BE2C (cell line): ENCODE measurements at regions not wholly inside any gene's neighbourhood (a gene's known extent, or its start where the extent isn't known, plus 50 kb on each side); places are given as distances from the start of the nearest gene placed in this dataset.
A peak's percentile ranks its signal among the peaks of the same experiment; 100 is the strongest.

Experiments
- DNase-seq: peaks from one replicate; pipeline ENCODE4 v3.0.0-alpha.2; 2020
- H3K27me3 ChIP-seq: fragments of 250-450 bp; sonication (Bioruptor Pico); 2 replicates; pipeline ENCODE4 v1.5.1; 2020; ENCODE audit warnings: mild to moderate bottlenecking
- H3K36me3 ChIP-seq: fragments of 250-450 bp; sonication (Bioruptor Pico); 2 replicates; pipeline ENCODE4 v1.5.1; 2020; ENCODE audit warnings: mild to moderate bottlenecking
- H3K4me1 ChIP-seq: fragments of 250-450 bp; sonication (Bioruptor Pico); 2 replicates; pipeline ENCODE4 v1.5.1; 2020
- H3K4me3 ChIP-seq: 2 replicates; pipeline ENCODE4 v1.5.1; 2011; ENCODE audit warnings: low read depth, low read length
- H3K9me3 ChIP-seq: fragments of 250-450 bp; sonication (Bioruptor Pico); 2 replicates; pipeline ENCODE4 v1.5.1; 2020
- TF ChIP-seq, protein P1 (sequence below): IDR thresholded peaks from 2 replicates; pipeline ENCODE4 v1.5.1; 2012; ENCODE audit warnings: mild to moderate bottlenecking, low read depth, low read length

DNA sequence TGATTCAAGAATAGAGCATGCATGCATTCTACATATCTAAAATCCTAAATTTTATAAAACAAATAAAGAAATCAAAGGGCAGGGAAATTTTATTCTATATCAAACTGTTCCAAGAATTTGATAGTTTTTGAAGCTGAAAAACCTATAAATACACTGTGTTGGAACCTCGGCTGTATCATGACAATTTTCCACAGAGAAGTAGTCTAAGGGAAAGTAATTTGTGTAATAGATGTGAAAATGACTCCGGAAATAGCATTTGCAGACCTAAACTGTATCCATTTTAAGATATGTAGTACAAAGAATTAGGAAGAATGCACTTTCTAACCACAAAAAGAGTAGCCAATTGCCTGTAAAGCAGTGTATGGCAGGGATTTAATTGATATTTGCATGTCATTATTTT is 112.5 kb upstream of the WDR17 start:
- TF ChIP-seq, protein P1, sequence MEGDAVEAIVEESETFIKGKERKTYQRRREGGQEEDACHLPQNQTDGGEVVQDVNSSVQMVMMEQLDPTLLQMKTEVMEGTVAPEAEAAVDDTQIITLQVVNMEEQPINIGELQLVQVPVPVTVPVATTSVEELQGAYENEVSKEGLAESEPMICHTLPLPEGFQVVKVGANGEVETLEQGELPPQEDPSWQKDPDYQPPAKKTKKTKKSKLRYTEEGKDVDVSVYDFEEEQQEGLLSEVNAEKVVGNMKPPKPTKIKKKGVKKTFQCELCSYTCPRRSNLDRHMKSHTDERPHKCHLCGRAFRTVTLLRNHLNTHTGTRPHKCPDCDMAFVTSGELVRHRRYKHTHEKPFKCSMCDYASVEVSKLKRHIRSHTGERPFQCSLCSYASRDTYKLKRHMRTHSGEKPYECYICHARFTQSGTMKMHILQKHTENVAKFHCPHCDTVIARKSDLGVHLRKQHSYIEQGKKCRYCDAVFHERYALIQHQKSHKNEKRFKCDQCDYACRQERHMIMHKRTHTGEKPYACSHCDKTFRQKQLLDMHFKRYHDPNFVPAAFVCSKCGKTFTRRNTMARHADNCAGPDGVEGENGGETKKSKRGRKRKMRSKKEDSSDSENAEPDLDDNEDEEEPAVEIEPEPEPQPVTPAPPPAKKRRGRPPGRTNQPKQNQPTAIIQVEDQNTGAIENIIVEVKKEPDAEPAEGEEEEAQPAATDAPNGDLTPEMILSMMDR = no peak
- no peaks in the 10 kb centered on the region for H3K9me3 ChIP-seq
- no peak for DNase-seq
- H3K4me3 ChIP-seq = no peak overlapping the region
- H3K27me3 ChIP-seq = no peaks in the 10 kb centered on the region
- no peaks in the 10 kb centered on the region for H3K4me1 ChIP-seq
- no peaks in the 10 kb centered on the region for H3K36me3 ChIP-seq

GRCh38 chr4:175953960-175954521 is 111.6 kb upstream of the WDR17 start:
- no peak overlapping the region for H3K4me3 ChIP-seq
- no peaks in the 10 kb centered on the region for H3K27me3 ChIP-seq
- DNase-seq = no peak
- H3K9me3 ChIP-seq = no peaks in the 10 kb centered on the region
- H3K4me1 ChIP-seq = no peaks in the 10 kb centered on the region
- TF ChIP-seq, protein P1 = peak; percentile 48
- H3K36me3 ChIP-seq = no peaks in the 10 kb centered on the region

DNA sequence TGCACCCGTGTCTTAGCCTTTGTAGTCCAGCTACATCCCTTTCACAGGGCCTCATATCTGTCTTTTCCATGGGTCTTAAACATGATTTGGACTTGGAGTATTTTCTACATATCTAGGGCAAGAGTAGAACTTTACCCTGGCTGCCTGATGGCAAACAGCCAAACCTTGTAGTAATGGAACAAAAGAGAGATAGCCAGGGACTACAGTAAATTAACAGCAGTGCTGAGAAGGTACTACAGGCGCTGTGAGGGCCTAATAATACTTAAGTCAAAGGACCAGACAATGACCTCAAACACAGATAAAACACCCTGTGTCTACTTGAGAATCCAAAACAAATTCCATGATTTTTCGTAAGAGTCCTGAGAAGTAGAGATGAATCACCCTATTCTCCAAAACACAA is 111.0 kb upstream of the WDR17 start:
- H3K36me3 ChIP-seq = no peaks in the 10 kb centered on the region
- TF ChIP-seq, protein P1 = no peak
- DNase-seq = no peak
- no peaks in the 10 kb centered on the region for H3K27me3 ChIP-seq
- H3K4me3 ChIP-seq = no peak overlapping the region
- no peaks in the 10 kb centered on the region for H3K4me1 ChIP-seq
- no peaks in the 10 kb centered on the region for H3K9me3 ChIP-seq

- H3K9me3 ChIP-seq = no peaks in the 10 kb centered on the region
- H3K27me3 ChIP-seq = no peaks in the 10 kb centered on the region
- DNase-seq = no peak
- no peaks in the 10 kb centered on the region for H3K4me1 ChIP-seq
- TF ChIP-seq, protein P1 = no peak
- no peak overlapping the region for H3K4me3 ChIP-seq
- H3K36me3 ChIP-seq = no peaks in the 10 kb centered on the region
These were observed 104.0 kb upstream of the WDR17 start for GRCh38 chr4:175961604-175962003.

- TF ChIP-seq, protein P1 = no peak
These were observed 95.6 kb upstream of the WDR17 start for GRCh38 chr4:175970072-175970471.

DNA sequence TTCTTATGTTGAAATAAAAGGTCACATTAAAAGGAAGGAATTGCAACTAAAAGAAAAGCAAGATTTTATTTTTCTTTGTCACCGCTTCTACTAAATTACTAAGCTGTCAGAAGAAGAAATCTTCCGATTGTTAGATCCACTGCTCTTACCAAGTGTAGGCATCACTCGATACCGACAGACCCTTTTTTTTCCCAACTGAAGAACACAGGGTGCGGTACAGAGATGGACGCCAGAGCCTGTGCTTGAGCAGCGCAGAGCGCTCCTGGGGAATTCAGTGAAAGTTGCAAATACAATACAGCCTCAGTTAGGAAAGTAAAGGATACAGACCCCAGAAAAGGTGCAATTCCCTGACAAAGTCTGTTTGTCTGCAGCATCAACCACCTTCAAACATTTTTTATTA is 94.9 kb upstream of the WDR17 start:
- Histone ChIP-seq H3K36me3 (no peaks in the 10 kb centered on the region), H3K27me3 (no peaks in the 10 kb centered on the region), H3K4me1 (no peaks in the 10 kb centered on the region), H3K4me3 (no peak overlapping the region), H3K9me3 (no peaks in the 10 kb centered on the region)
- TF ChIP-seq, protein P1 = no peak
- no peak for DNase-seq

More at GRCh38 chr4:175970072-175970471, 95.6 kb upstream of the WDR17 start:
- H3K9me3 ChIP-seq = no peaks in the 10 kb centered on the region
- H3K4me1 ChIP-seq = no peaks in the 10 kb centered on the region
- H3K27me3 ChIP-seq = no peaks in the 10 kb centered on the region
- DNase-seq = no peak
- H3K36me3 ChIP-seq = no peaks in the 10 kb centered on the region
- no peak overlapping the region for H3K4me3 ChIP-seq
